ENCODE measurements at regions not wholly inside any gene's neighbourhood (a gene's known extent, or its start where the extent isn't known, plus 50 kb on each side); places are given as distances from the start of the nearest gene placed in this dataset.

DNA sequence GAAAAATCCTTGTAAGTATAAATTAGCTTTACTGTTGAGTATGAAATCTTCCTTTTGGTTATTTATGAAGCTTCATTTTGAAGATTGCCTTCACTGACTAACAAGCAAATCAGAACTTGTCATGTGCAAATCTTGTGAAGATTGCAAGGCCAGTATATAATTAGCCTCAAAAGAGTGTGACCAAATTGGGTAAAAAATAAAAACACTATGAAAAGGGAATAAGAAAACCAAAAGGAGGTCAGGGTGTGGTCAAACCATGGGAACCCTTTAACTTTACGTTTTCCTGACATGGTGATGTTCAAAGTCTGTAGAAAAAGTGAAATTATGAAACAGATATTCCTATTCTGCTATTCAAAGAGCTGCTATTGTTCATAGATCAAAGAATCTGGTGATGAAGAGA, 230.3 kb downstream of the BCAT1 start:
- TF ChIP-seq EZH2 (IDR thresholded peaks at IDR 0.05; ENCODE audit: borderline replicate concordance, insufficient read depth, low read depth, low read length, poor library complexity, severe bottlenecking): no peak
- TF ChIP-seq, protein P1, sequence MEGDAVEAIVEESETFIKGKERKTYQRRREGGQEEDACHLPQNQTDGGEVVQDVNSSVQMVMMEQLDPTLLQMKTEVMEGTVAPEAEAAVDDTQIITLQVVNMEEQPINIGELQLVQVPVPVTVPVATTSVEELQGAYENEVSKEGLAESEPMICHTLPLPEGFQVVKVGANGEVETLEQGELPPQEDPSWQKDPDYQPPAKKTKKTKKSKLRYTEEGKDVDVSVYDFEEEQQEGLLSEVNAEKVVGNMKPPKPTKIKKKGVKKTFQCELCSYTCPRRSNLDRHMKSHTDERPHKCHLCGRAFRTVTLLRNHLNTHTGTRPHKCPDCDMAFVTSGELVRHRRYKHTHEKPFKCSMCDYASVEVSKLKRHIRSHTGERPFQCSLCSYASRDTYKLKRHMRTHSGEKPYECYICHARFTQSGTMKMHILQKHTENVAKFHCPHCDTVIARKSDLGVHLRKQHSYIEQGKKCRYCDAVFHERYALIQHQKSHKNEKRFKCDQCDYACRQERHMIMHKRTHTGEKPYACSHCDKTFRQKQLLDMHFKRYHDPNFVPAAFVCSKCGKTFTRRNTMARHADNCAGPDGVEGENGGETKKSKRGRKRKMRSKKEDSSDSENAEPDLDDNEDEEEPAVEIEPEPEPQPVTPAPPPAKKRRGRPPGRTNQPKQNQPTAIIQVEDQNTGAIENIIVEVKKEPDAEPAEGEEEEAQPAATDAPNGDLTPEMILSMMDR (IDR thresholded peaks at IDR 0.05): no peak
